Daoy (cell line): ENCODE measurements at regions not wholly inside any gene's neighbourhood (a gene's known extent, or its start where the extent isn't known, plus 50 kb on each side); places are given as distances from the start of the nearest gene placed in this dataset.
A peak's percentile ranks its signal among the peaks of the same experiment; 100 is the strongest.
"Not testable (repeated sequence)": the region's sequence is repeated elsewhere in the genome, so short reads cannot be mapped to it uniquely, and the experiment has no call there.

ENCODE experiments used
- DNase-seq: peaks from one replicate; pipeline ENCODE4 v3.0.0-alpha.2; 2015; ENCODE audit warnings: low read depth

DNA sequence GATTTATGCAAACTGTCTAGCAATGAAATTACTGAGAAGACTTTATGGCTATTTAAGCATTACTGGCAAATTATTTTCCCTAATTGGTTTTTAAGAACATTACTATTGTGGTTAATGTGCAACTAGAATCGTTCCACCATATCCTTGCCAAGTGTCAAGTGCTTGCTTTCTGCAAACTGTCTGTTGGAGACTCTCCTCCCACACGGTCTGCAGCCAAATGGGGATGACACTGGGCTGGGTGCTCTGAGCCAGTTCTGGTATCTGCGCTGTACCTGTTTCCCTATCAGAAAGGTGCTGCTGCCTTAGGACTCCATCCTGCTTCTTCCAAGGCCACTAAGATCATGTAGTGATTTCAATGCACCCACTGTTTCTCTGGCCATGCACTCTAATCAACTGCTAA, 110.4 kb downstream of the RAMP3 start:
- no peak for DNase-seq

DNA sequence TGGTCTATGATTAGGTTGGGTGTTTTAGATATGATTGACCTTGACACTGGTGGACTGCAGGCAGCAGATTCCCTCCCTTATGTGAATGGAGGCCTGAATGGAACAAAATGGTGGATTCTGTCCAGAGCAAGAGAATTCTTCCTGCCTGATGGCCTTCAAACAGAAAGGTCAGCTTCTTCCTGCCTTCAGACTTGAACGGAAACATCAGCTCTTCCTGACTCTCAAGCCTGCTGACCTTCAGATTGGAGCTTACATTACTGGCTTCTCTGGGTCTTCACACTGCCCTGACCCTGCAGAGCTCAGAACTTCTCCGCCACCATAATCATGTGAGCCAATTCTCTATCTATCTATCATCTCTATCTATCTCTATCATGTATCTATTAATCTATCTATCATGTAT, 111.6 kb downstream of the RAMP3 start:
- DNase-seq, result no peak

DNA sequence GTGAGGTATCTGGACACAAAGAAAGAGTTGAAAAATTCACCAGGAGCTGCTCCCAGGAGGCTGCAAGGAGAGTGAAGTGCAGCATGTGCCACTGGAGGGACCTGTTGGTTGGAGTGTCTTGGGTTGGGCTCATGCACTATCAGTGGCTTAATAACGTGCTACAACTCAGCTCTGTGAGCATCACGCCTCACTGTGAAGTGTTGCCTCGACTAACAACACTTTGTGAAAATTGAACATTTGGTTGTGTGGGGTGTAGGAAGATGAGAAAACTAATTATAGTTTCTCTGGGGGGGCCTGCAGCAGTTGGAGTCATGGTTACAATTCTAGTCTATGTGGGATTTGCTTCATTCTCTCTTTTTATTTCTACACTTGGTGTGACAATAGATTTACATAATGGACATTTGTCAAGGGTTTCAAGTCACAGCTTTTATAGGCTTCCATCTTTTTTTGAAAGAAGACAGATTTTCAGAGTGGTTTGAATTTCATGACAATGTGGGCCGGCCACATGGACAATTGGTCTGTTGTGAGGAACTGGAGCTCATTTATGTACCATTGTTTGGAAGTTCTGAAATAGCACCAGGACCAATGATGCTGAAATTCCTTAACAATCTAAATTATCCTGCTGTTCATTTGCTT, 121.3 kb downstream of the RAMP3 start:
- no peak for DNase-seq

DNA sequence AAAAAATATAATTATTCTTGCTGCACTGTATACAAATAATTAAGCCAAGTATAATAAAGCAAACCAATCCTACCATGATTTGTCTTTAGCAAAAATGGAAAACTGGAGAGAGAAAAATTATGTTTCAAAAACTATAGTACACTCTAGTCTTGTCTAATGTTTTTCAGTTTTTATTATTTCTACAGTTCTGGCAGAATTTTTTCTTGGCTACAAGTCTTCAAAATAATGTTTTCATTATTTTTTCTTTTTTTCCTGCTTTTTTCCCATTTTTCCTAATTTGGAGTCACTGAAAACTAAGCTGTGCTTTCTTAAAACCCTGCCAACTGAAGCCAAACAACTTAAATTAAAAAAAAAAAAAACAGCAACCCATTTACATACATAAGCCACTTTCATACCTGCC, 132.0 kb downstream of the RAMP3 start:
- DNase-seq, result not testable (repeated sequence)

DNA sequence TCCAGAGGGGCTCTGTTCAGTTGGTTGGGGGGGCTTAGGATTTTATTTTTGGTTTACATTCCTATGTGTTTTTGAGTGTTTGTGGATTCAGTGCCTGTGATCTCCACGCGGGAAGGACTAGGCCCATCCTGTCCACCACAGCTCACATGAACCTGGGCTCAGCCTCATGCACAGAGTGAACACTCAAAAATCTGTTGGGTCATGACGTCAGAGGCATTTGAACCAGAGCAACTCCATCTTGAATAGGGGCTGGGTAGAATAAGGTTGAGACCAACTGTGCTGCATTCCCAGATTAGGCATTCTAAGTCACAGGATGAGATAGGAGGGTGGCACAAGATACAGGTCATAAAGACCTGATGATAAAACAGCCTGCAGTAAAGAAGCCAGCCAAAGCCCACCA, 133.3 kb downstream of the RAMP3 start:
- DNase-seq, result no peak

DNA sequence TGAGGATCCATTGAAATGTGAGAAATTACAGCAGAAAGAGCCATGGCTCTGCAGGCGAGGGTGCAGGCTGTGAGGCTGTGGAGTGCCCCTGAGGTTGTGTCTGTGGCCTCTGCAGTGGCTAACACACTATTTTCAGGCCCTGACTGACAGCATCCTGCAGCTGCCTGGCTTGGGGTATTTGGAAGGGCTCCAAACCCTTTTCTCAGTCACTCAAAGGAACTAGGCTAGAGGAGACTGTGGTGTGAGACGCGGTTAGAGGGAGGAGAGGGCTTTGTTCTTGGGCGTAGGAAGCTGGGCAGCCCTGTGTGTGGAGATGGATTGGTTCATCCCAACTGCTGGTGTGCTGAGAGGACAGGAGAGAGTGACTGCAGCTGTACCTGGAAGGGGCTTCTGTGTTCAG, 134.9 kb downstream of the RAMP3 start:
- DNase-seq, result no peak

DNA sequence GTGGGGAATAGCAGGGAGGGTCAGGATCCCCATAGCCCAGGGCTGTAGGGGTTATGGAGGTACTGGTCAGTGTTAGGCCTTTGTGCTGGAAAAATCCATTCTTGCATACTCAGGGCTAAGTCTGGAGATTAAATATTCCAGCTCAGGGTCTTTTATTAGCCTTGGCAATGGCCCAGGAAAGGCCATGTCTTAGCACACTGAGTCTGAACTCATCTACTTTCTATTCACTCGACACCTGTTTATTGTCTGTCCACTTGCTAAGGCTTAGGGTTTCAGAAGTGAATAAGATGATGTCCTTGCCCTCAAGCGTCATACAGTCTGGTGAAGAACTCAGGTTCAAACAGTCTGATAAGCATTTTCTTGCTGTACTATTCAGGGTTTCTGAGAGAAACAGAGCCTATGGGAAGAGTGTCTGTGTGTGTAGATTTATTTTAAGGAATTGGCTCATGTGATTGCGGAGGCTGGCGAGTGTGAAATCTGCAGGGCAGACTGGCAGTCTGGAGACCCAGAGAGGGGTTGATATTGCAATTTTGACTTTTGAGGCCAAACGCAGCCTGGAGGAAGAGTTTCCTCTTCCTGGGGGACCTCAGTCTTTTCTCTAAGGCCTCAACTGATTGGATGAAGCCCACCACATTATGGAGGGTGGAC, 135.8 kb downstream of the RAMP3 start:
- DNase-seq, result no peak

DNA sequence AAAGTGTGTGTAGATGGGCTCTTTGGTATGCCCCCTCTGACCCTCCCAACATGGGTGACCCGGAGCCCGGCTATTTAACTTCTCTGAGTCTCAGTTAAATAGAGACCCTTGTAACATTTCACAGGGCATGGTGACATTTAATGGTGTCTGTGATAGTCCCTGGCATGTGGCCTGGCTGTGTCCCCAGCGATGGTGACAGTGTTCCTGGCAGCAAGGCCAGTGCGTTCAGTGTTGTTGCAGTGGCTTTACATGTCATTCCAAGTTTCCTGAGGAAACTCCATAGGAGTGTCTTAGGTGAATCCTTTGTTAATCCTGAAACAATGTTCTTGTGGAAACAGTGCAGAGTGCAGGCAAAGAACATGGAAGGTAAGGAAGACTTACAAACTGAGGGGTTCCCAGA, 137.0 kb downstream of the RAMP3 start:
- DNase-seq, result no peak

DNA sequence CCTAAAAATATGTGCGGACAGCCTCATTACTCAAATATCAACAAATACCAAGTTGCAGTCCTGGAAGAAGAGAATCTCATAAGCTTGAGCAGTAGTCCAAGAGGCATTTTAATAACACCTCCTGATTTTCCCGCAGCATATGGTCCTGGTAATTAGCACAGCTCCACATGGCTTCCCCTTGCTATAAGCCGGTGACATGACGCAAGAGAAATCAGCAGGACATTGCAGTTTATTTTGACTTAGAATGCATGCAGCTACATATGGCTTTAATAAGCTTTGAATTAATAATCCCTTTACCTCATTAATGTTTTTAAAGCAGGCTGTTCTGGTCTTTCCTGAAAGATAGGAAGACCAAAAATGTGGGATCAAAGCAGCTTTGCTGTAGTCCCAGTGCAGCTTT, 137.6 kb downstream of the RAMP3 start:
- DNase-seq, result no peak

DNA sequence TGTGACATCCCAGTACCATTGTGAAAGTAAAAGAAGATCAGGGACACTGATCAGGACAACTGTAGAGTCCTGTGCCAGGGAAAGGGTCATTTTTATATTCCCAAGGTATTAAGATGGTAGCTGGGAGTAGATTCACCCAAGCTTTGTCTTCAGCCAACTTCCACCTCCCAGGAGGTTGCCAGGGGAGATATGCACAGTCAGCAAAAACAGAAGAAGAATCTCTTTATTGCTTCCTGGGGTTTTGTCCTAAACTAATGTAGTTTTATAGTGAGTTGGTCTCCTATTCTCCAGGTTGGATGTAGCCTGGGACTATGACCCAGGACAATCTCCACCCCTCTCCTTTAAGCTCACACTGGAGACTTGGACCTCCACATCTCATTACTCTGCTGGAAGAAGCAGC, 139.2 kb downstream of the RAMP3 start:
- no peak for DNase-seq

DNA sequence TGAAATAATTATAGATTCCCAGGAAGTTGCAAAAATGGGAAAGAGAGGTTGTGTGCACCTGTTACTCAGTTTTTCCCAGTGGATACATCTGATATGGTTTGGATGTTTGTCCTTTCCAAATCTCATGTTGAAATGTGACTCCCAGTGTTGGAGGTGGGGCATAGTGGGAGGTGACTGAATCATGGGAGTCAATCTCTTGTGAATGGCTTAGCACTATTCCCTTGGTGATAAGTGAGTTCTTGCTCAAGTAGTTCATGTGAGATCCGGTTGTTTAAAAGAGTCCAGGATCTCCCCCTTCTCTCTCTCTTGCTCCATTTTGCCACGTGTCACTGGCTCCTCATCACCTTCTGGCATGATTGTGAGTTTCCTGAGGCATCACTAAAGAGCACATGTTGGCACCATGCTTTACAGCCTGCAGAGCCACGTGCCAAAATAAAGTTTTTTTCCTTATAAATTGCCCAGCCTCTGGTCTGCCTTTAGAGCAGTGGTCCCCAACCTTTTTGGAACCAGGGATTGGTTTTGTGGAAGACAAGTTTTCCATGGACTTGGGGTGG, 149.2 kb downstream of the RAMP3 start:
- no peak for DNase-seq

DNA sequence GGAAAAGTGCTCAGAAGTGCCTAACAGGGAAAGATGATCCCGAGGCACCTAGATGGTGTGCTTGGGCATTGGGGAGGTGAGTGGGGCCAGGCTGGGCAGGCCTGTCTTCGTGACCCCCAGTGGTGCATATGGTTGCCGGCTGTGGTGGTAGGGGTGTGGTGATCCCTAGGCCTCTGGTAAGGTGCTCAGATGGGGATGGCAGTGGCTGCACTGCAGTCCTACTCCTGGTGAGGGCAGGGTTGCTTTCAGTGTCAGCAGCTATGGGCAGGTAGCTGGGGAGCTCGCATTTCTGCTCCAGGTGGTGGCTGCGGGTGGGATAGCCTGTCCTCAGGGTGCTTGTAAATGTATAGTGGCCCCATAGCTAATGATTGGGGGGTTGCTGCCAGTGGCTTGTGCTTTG, 154.0 kb downstream of the RAMP3 start:
- DNase-seq, result no peak

DNA sequence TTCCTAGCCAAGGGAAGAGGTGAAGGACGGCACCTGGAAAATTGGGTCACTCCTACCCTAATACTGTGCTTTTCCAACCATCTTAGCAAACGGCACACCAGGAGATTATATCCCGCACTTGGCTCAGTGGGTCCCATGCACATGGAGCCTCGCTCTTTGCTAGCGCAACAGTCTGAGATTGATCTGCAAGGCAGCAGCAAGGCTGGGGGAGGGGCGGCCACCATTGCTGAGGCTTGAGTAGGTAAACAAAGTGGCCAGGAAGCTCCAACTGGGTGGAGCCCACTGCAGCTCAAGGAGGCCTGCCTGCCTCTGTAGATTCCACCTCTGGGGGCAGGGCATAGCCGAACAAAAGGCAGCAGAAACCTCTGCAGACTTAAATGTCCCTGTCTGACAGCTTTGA, 157.9 kb downstream of the RAMP3 start:
- not testable (repeated sequence) for DNase-seq

DNA sequence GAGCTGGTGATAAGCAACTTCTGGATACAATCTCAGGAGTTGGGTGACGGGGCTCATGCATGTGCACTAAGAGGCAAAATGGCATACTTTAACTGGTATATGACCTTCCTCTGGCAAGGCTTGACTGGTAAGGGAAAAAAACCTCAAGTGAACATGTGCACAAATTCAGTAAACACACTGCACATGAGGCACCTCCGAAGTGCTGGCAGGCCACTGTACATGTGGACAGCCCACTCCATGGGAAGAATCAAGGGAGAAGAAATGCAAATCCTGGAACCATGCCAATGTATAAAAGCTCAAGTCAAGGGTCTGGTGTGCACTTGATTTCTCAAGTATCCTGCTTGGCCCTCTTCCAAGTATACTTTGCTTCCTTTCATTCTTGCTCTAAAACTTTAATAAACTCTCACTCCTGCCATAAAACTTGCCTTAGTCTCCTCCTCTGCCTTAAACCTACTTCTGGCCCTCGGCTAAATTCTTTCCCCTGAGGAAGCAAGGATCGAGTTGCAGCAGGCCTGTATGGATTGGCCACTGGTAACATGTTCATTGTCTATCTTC, 167.2 kb downstream of the RAMP3 start:
- no peak for DNase-seq

DNA sequence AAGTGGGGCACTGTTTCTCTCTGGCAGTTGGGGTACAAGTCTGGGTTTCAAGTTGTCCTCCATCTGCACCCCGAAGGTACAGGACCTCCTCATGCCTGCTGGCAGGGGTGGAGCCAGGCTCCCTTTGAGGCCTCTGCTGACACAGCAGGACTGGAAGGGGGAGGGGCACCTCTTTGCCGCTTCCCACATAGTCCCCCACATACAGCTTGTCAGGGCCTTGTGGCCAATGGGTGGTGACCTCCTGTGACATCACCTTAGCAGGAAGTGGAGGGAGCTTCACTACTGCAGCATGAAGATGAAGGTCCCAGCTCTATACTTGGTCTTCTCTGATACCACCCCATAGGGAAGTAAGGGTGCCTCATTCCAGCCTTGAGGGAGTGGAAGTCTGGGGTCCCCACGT, 167.8 kb downstream of the RAMP3 start:
- DNase-seq, result no peak

DNA sequence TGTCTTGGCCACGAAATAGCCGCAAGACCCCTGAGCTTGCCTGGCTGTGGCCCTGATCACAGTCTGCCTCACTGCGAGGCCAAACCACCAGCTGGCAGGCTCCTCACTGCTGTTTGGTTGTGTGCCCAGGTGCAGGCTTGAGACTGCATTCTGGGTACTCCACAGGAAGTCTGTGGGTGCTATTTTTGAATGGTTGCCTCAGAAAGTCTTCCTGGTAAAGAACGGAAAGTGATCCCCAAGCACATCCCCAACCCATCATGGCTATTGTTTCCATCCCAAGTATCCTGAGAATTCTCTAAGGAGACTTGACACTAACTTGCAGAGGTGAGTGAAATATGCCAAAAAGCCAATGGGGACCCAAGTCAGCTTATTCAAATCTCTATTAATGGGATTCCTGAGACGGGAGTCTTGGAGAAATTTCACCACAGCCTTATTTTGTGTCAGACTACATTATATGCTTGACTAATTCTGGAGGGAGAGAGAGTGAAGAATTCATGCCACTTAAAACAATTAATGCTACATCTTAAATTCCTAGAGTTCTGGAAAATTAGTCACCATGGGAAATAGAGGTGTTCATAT, 170.9 kb downstream of the RAMP3 start:
- no peak for DNase-seq

DNA sequence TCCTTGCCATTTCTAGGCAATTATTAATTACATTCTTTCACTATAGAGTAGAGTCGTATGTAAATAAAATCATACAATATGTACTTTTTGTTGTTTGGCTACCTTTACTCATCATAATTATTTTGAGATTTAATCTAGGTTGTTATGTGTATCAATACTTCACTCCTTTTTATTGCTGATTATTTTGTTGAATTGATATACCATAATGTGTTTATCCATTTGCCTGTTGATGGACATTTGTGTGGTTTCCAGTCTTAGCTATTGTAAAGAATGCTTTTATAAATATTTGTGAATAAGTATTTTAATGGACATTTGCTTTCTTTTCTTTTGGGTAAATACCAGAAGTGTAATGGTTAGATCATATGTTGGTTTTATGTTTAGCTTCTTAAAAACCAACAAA, 174.0 kb downstream of the RAMP3 start:
- no peak for DNase-seq

DNA sequence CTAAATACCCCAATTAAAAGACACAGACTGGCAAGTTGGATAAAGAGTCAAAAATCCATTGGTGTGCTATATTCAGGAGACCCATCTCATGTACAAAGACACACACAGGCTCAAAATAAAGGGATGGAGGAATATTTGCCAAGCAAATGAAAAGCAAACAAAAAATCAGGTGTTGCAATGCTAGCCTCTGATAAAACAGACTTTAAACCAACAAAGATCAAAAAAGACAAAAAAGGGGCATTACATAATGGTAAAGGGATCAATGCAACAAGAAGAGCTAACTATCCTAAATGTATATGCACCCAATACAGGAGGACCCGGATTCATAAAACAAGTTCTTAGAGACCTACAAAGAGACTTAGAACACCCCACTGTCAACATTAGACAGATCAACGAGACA, 177.4 kb downstream of the RAMP3 start:
- not testable (repeated sequence) for DNase-seq

DNA sequence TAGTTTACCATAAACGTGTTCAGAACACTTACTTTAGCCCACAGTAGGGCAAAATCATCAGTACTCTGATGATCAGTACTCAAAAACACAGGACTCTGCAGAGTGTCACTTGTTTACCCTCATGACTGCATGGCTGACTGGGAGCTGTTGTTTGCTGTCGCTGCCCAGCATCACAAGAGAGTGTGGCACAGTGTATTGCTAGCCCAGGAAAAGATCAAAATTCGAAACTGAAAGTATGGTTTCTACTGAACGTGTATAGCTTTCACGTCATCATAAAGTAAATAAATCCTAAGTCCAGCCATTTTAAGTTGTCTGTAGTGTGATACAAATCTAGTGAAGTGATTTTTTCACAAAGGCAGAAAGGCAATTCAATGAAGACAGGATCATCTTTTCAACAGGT, 184.6 kb downstream of the RAMP3 start:
- DNase-seq, result no peak

DNA sequence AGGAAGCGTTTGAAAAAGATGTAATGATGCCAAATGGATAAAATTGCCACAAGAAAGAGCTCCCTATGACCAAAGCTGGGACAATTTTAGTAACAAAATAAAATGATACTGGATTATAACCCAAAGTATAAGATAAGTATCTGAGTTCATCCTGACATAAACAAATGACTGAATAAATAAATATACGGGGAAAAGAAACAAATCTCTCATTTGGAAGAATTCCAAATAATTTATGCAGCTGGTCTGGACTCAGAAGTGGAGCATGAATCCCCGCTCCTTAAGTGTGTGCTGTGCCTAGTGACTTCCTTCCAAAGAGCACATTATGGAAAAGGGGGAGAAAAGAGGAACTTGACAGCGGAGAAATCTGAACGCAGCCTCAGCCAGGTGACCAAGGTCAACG, 186.2 kb downstream of the RAMP3 start:
- no peak for DNase-seq

DNA sequence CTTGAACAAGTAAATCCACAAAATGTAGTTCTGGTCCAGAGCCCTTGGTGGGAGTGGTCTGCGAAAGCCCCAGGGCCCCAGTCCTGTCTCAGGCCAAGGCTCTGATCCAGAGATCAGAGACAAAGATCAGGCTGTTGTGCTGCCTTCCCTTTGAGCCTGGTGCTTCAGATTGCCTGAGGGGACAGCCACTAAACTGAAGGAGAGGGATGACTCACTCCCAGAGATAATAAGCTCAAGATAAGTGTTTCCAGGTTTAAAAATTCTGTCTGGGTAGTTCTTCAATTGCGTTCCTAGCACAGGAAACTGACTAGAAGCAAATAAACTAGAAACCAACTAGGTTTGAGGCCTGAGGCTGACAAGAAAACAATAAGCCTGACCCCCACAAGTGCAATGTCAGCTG, 190.2 kb downstream of the RAMP3 start:
- DNase-seq, result peak; percentile 52

DNA sequence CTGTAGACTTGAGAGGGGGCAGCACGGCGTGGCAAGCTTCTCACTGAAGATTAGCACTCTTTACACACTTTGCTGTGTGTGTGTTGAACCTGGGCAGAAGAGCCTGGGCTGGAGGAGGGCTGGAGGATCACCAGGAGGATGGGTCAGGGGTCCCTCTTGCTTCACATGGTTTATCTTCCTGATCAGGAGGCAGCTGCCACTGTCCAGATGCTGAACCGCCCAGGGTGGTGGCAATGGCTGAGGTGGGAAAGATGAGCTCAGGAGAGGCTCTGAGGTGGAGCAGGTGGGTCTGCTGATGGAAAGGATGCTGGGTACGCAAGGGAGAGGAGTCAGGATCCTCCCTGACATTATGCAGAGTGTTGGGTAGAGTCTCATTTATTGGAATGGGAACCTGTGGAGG, 191.5 kb downstream of the RAMP3 start:
- DNase-seq, result no peak

DNA sequence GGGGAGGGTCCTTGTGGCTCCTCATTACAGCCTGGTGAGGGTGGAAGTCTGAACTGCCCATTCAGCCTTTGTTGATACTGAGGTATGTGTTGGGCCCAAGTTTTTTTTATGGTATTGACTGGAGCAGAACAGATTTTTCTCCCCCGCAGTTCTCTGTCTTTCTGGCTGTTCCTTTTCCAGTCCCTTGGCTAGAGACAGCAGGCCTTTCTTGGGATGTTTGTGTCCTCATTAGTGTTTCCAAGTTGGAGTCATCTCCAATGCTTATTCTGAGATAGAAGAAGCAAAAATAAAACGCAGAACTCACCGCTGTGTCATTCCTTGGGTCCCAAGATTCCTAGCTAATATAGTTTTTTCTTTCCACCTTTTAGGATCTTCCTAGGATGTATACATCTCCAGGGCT, 193.3 kb downstream of the RAMP3 start:
- no peak for DNase-seq
